Ascending aorta (tissue), 2 donors: ENCODE measurements at regions not wholly inside any gene's neighbourhood (a gene's known extent, or its start where the extent isn't known, plus 50 kb on each side); places are given as distances from the start of the nearest gene placed in this dataset.

ENCODE experiments used
- DNase-seq, 2 donors: peaks; one replicate each; pipeline ENCODE4 v3.0.0-alpha.2; 2019; ENCODE audit warnings: low spot score in 2 of 2
- H3K27ac ChIP-seq, 2 donors: fragments of 200-600 bp; sonication (generic); one replicate each; pipeline ENCODE4 v1.5.1; 2016 to 2017; ENCODE audit warnings: mild to moderate bottlenecking in 1 of 2
- H3K27me3 ChIP-seq: fragments of 200-600 bp; sonication (generic); one replicate; pipeline ENCODE4 v1.5.1; 2017
- H3K36me3 ChIP-seq, 2 donors: fragments of 200-600 bp; sonication (generic); one replicate each; pipeline ENCODE4 v1.5.1; 2016
- H3K4me1 ChIP-seq, 2 donors: fragments of 200-600 bp; sonication (generic); one replicate each; pipeline ENCODE4 v1.5.1; 2016 to 2017; ENCODE audit warnings: mild to moderate bottlenecking in 1 of 2
- H3K4me3 ChIP-seq, 2 donors: fragments of 200-600 bp; sonication (generic); one replicate each; pipeline ENCODE4 v1.5.1; 2016 to 2017; ENCODE audit warnings: mild to moderate bottlenecking in 1 of 2
- H3K9me3 ChIP-seq, 2 donors: fragments of 200-600 bp; sonication (generic); one replicate each; pipeline ENCODE4 v1.5.1; 2016
- CTCF ChIP-seq, 3 experiments: fragments of 200-600 bp in 2 of 3; fragments of 450-650 bp in 1 of 3; sonication (generic) in 2 of 3; IDR thresholded peaks; one replicate each; pipeline ENCODE4 v1.5.1; 2016 to 2019; ENCODE audit warnings: antibody characterized with exemption in 3 of 3, mild to moderate bottlenecking in 1 of 3, moderate library complexity in 1 of 3
- intact Hi-C: fragments of 100-400 bp; cut with DNase I; formaldehyde crosslinking; loops from one replicate; pipeline ENCODE4 v1.15.1; 2023

- DNase-seq, result no peak
- Histone ChIP-seq H3K27me3 (no peaks in the 10 kb centered on the region), H3K4me3 (no peak overlapping the region), H3K4me1 (no peaks in the 10 kb centered on the region), H3K9me3 (no peaks in the 10 kb centered on the region), H3K36me3 (no peaks in the 10 kb centered on the region), H3K27ac (no peak overlapping the region)
- intact Hi-C loops, result no loop called here
- no peak for TF ChIP-seq CTCF (IDR thresholded peaks at IDR 0.05)
Observed at GRCh38 chr13:33752094-33752493, 65.9 kb upstream of the RFC3 start.

GRCh38 chr13:33752597-33752996 is 65.4 kb upstream of the RFC3 start:
- intact Hi-C loops, result no loop called here
- Histone ChIP-seq H3K4me1 (no peaks in the 10 kb centered on the region), H3K27me3 (no peaks in the 10 kb centered on the region), H3K27ac (no peak overlapping the region), H3K36me3 (no peaks in the 10 kb centered on the region), H3K4me3 (no peak overlapping the region), H3K9me3 (no peaks in the 10 kb centered on the region)
- TF ChIP-seq CTCF (IDR thresholded peaks at IDR 0.05), result no peak
- no peak for DNase-seq

- TF ChIP-seq CTCF (IDR thresholded peaks at IDR 0.05), result no peak
- Histone ChIP-seq H3K4me3 (no peak overlapping the region), H3K27ac (no peak overlapping the region), H3K36me3 (no peaks in the 10 kb centered on the region), H3K4me1 (no peaks in the 10 kb centered on the region), H3K9me3 (no peaks in the 10 kb centered on the region), H3K27me3 (no peaks in the 10 kb centered on the region)
- DNase-seq, result no peak
- intact Hi-C loops, result no loop called here
Observed at GRCh38 chr13:33756929-33757328, 61.0 kb upstream of the RFC3 start.

- TF ChIP-seq CTCF (IDR thresholded peaks at IDR 0.05), result no peak
- Histone ChIP-seq H3K27ac (no peak overlapping the region), H3K36me3 (no peaks in the 10 kb centered on the region), H3K4me1 (no peaks in the 10 kb centered on the region), H3K27me3 (no peaks in the 10 kb centered on the region), H3K9me3 (no peaks in the 10 kb centered on the region), H3K4me3 (no peak overlapping the region)
- no peak for DNase-seq
- intact Hi-C loops, result no loop called here
Observed at GRCh38 chr13:33757713-33758112, 60.2 kb upstream of the RFC3 start.

- no peaks in the 10 kb centered on the region for H3K36me3 ChIP-seq
- DNase-seq, result no peak
- H3K4me3 ChIP-seq, result no peak overlapping the region
- no peaks in the 10 kb centered on the region for H3K9me3 ChIP-seq
- no peaks in the 10 kb centered on the region for H3K4me1 ChIP-seq
- no peak overlapping the region for H3K27ac ChIP-seq
- no peaks in the 10 kb centered on the region for H3K27me3 ChIP-seq
- no peak for TF ChIP-seq CTCF (IDR thresholded peaks at IDR 0.05)
- intact Hi-C loops, result no loop called here
Observed at GRCh38 chr13:33758113-33758512, 59.8 kb upstream of the RFC3 start.

- intact Hi-C loops, result no loop called here
- Histone ChIP-seq H3K4me1 (no peaks in the 10 kb centered on the region), H3K27ac (no peak overlapping the region), H3K36me3 (no peaks in the 10 kb centered on the region), H3K27me3 (no peaks in the 10 kb centered on the region), H3K4me3 (no peak overlapping the region), H3K9me3 (no peaks in the 10 kb centered on the region)
- no peak for DNase-seq
- TF ChIP-seq CTCF (IDR thresholded peaks at IDR 0.05), result no peak
Observed at GRCh38 chr13:33761740-33762139, 56.2 kb upstream of the RFC3 start.
